ENCODE measurements at regions not wholly inside any gene's neighbourhood (a gene's known extent, or its start where the extent isn't known, plus 50 kb on each side); places are given as distances from the start of the nearest gene placed in this dataset.

DNA sequence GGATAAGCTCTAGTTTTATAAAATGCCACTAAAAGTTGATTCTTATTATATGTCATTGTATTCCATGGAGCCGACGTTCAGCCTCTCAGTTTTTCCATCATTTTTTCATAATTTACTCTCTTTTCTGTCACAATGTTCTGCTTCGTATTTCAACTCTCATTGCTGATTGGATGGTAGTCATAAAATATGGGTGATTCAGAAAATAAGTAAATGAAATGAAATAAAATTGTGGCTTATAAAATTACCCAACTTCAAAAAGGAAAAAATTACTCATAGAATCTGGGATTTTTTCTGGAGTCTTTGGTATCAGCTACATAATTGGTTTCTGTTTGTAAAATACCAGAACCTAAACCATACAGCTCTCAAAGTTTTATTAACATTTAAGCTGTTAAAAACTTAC, 139.7 kb upstream of the ITGA4 start:
- no peak overlapping the region for H3K27ac Mint-ChIP-seq
- intact Hi-C loops (cut with micrococcal nuclease) = no loop called here
- no peak for DNase-seq
- no peaks in the 10 kb centered on the region for H3K27me3 Mint-ChIP-seq
- no peak overlapping the region for H3K27ac ChIP-seq (ENCODE audit: low read depth, low read length)
- peaks cover 29% of the 10 kb centered on the region for H3K4me1 ChIP-seq (ENCODE audit: insufficient read depth, low read length)
- no peak overlapping the region for H3K4me3 ChIP-seq (ENCODE audit: low read length in 2 of 2)
- H3K4me3 Mint-ChIP-seq = no peak overlapping the region
- H3K36me3 Mint-ChIP-seq = peaks cover 0 to 10% of the 10 kb centered on the region in 2 donors
- peaks cover 12 to 21% (median 19%) of the 10 kb centered on the region in 4 donors for H3K4me1 Mint-ChIP-seq
- no peaks in the 10 kb centered on the region for H3K9me3 ChIP-seq (ENCODE audit: control insufficient read depth in 1 of 2, low read length in 2 of 2)
- POLR2A ChIA-PET (ENCODE audit: partially characterized antibody) = interaction anchor here (2.8 to 3.3 kb wide), 3 partner anchors 9 to 140 kb away, joined by 10 to 16 read pairs (median 11); partner anchors contain the start of gene ITGA4
- no peaks in the 10 kb centered on the region for H3K27me3 ChIP-seq (ENCODE audit: insufficient read depth, low read length)
- CTCF ChIA-PET (ENCODE audit: partially characterized antibody) = interaction anchor here (1.0 to 1.5 kb wide), 3 partner anchors 10 to 149 kb away, joined by 3 to 6 read pairs (median 4); no protein-coding TSS in a partner anchor
- H3K36me3 ChIP-seq (ENCODE audit: insufficient read depth, low read length) = no peaks in the 10 kb centered on the region
- peaks cover 0 to 3% (median 0%) of the 10 kb centered on the region in 8 donors for H3K9me3 Mint-ChIP-seq

DNA sequence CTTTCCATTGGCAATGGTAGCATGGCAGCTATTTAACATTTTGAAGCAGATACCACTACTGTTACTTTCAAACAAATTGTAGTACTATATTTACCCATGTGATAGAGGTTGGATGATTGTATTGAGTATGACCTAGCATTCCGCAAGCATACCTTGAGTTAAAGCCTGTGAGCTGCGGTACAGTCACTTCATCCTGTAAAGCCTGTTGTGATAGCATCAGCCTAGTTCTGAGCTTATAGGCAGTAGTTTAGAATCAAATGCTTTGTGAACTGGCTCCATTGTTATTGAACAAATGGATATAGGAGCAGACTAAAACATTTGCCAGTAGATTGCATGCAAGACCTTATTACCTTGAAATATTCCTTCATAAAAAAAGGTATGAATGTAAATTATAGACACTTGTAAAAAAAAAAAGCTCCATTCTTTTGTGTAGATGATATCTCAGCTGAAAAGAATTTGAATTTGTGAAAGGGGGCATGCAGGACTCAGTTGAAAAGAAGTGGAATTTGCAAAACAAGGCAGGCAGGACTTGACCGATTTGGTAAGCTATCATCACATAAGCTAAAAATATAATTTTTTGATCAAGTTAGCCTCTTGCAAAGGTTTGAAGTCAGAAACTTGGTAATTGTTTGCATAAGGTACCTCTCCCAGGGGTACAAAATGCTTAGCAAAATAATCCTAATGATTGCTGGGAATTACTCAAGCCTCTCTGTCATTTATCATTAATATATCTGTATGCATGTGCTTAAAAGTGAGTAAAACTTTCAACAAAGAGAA, 138.5 kb upstream of the ITGA4 start:
- no peak overlapping the region for H3K4me3 ChIP-seq (ENCODE audit: low read length in 2 of 2)
- H3K4me1 ChIP-seq (ENCODE audit: insufficient read depth, low read length) = peaks cover 17% of the 10 kb centered on the region
- no peaks in the 10 kb centered on the region for H3K9me3 ChIP-seq (ENCODE audit: control insufficient read depth in 1 of 2, low read length in 2 of 2)
- CTCF ChIA-PET (ENCODE audit: partially characterized antibody) = interaction anchor here (1.3 to 2.6 kb wide), 6 partner anchors 8 to 138 kb away, joined by 4 to 9 read pairs (median 5); partner anchors contain the start of gene ITGA4
- no peak overlapping the region for H3K4me3 Mint-ChIP-seq
- H3K27ac ChIP-seq (ENCODE audit: low read depth, low read length) = no peak overlapping the region
- H3K27me3 Mint-ChIP-seq = no peaks in the 10 kb centered on the region
- peaks cover 0 to 3% (median 0%) of the 10 kb centered on the region in 8 donors for H3K9me3 Mint-ChIP-seq
- POLR2A ChIA-PET (ENCODE audit: partially characterized antibody) = interaction anchor here (0.6 to 3.3 kb wide), 6 partner anchors 10 to 140 kb away, joined by 3 to 16 read pairs (median 8); partner anchors contain the start of gene ITGA4
- H3K36me3 ChIP-seq (ENCODE audit: insufficient read depth, low read length) = no peaks in the 10 kb centered on the region
- H3K27me3 ChIP-seq (ENCODE audit: insufficient read depth, low read length) = no peaks in the 10 kb centered on the region
- H3K4me1 Mint-ChIP-seq = peaks cover 7 to 18% (median 8%) of the 10 kb centered on the region in 4 donors
- no peak overlapping the region for H3K27ac Mint-ChIP-seq
- peaks cover 4 to 19% of the 10 kb centered on the region in 2 donors for H3K36me3 Mint-ChIP-seq
- DNase-seq = no peak
- intact Hi-C loops (cut with micrococcal nuclease) = no loop called here

DNA sequence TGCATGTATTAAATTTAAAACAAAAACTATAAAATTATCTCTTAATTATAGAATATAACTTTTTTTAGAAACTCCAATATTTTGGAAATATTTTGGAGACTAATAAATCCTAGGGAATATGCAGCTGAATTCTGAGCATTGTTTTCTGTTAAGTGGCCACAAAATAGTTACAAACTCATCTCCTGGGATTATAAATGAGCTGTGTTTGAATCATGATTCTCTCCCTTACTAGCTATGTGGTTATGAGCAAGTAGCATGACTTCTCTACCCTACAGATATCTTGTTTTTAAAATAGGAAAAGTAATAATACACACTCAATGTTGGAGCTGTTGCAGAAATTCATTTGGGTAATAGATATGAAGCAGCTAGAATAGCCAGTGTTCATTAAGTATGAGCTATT, 137.9 kb upstream of the ITGA4 start:
- Histone ChIP-seq H3K4me3 (ENCODE audit: low read length in 2 of 2) (no peak overlapping the region), H3K27ac (ENCODE audit: low read depth, low read length) (no peak overlapping the region), H3K27me3 (ENCODE audit: insufficient read depth, low read length) (no peaks in the 10 kb centered on the region), H3K36me3 (ENCODE audit: insufficient read depth, low read length) (no peaks in the 10 kb centered on the region), H3K9me3 (ENCODE audit: control insufficient read depth in 1 of 2, low read length in 2 of 2) (no peaks in the 10 kb centered on the region), H3K4me1 (ENCODE audit: insufficient read depth, low read length) (peaks cover 11% of the 10 kb centered on the region)
- Mint-ChIP-seq H3K27me3 (no peaks in the 10 kb centered on the region), H3K4me3 (no peak overlapping the region), H3K4me1 (peaks cover 3 to 17% (median 4%) of the 10 kb centered on the region in 4 donors), H3K27ac (no peak overlapping the region), H3K36me3 (peaks cover 4 to 23% of the 10 kb centered on the region in 2 donors), H3K9me3 (peaks cover 0 to 3% (median 0%) of the 10 kb centered on the region in 8 donors)
- CTCF ChIA-PET (ENCODE audit: partially characterized antibody) = interaction anchor here (1.3 to 2.6 kb wide), 4 partner anchors 11 to 138 kb away, joined by 4 to 9 read pairs (median 6); partner anchors contain the start of gene ITGA4
- POLR2A ChIA-PET (ENCODE audit: partially characterized antibody) = interaction anchor here (0.6 to 3.3 kb wide), 7 partner anchors 10 to 140 kb away, joined by 3 to 16 read pairs (median 6); partner anchors contain the start of gene ITGA4
- no peak for DNase-seq
- intact Hi-C loops (cut with micrococcal nuclease) = no loop called here

DNA sequence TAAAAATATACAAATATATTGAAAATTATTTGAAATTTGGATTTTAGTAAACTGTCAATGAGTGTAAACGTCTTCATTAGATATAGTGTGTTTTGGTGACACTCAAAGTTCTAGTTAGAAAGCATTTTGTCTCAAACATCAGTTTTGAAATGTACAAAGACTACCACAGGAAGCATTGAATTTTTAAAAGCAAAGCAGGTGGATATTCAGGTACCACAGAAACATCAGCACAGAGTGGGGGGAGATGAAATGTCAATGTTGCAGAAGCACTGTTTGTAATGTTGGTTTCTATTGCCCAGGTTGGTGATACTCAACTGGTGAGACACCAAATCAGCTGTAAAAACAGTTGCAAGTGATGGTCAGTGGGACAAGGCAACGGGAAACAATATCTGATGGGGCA, 136.5 kb upstream of the ITGA4 start:
- Histone ChIP-seq H3K36me3 (ENCODE audit: insufficient read depth, low read length) (no peaks in the 10 kb centered on the region), H3K4me1 (ENCODE audit: insufficient read depth, low read length) (no peaks in the 10 kb centered on the region), H3K9me3 (ENCODE audit: control insufficient read depth in 1 of 2, low read length in 2 of 2) (no peaks in the 10 kb centered on the region), H3K4me3 (ENCODE audit: low read length in 2 of 2) (no peak overlapping the region), H3K27me3 (ENCODE audit: insufficient read depth, low read length) (no peaks in the 10 kb centered on the region), H3K27ac (ENCODE audit: low read depth, low read length) (no peak overlapping the region)
- Mint-ChIP-seq H3K4me3 (no peak overlapping the region), H3K4me1 (peaks cover 0 to 15% (median 3%) of the 10 kb centered on the region in 4 donors), H3K9me3 (peaks cover 0 to 3% (median 0%) of the 10 kb centered on the region in 8 donors), H3K27ac (no peak overlapping the region), H3K27me3 (no peaks in the 10 kb centered on the region), H3K36me3 (peaks cover 4 to 23% of the 10 kb centered on the region in 2 donors)
- no peak for DNase-seq
- CTCF ChIA-PET (ENCODE audit: partially characterized antibody) = interaction anchor here (1.9 to 2.6 kb wide), 2 partner anchors 45 to 110 kb away, joined by 4 to 7 read pairs; no protein-coding TSS in a partner anchor
- intact Hi-C loops (cut with micrococcal nuclease) = no loop called here
- POLR2A ChIA-PET (ENCODE audit: partially characterized antibody) = interaction anchor here (0.6 to 3.3 kb wide), 6 partner anchors 9 to 150 kb away, joined by 3 to 10 read pairs (median 3); partner anchors contain the start of gene ITGA4

DNA sequence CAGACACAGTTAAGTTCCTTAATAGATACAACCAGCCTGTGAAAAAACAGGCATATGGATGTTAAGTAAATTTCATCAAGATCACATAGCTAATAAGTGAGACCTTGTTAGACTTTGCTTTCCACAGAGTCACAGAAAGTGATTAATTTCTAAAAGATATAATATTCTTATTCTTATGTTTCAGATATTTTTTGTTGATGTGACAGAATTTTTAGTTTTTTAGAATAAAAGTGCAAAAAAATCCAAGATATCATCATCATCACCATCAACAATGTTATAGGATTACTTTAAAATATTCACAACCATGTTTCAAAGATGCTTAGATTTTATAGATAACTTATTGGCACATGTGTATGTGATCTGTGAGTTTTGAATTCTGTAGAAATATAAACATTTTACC, 132.3 kb upstream of the ITGA4 start:
- ChIA-PET POLR2A (ENCODE audit: partially characterized antibody) (interaction anchor here (2.5 kb wide), 1 partner anchor 12 kb away, joined by 10 read pairs; no protein-coding TSS in a partner anchor), CTCF (ENCODE audit: partially characterized antibody) (interaction anchor here (0.8 kb wide), 2 partner anchors 10 to 11 kb away, joined by 3 read pairs; no protein-coding TSS in a partner anchor)
- no peak overlapping the region for H3K27ac ChIP-seq (ENCODE audit: low read depth, low read length)
- no peaks in the 10 kb centered on the region for H3K4me1 ChIP-seq (ENCODE audit: insufficient read depth, low read length)
- Mint-ChIP-seq H3K27me3 (no peaks in the 10 kb centered on the region), H3K4me1 (peaks cover 0 to 14% (median 4%) of the 10 kb centered on the region in 4 donors), H3K27ac (no peak overlapping the region), H3K36me3 (peaks cover 7 to 42% of the 10 kb centered on the region in 2 donors), H3K4me3 (no peak overlapping the region), H3K9me3 (peaks cover 3 to 22% (median 10%) of the 10 kb centered on the region in 8 donors)
- H3K4me3 ChIP-seq (ENCODE audit: low read length in 2 of 2) = no peak overlapping the region
- H3K27me3 ChIP-seq (ENCODE audit: insufficient read depth, low read length) = no peaks in the 10 kb centered on the region
- H3K9me3 ChIP-seq (ENCODE audit: control insufficient read depth in 1 of 2, low read length in 2 of 2) = no peaks in the 10 kb centered on the region
- intact Hi-C loops (cut with micrococcal nuclease) = no loop called here
- no peak for DNase-seq
- H3K36me3 ChIP-seq (ENCODE audit: insufficient read depth, low read length) = no peaks in the 10 kb centered on the region

DNA sequence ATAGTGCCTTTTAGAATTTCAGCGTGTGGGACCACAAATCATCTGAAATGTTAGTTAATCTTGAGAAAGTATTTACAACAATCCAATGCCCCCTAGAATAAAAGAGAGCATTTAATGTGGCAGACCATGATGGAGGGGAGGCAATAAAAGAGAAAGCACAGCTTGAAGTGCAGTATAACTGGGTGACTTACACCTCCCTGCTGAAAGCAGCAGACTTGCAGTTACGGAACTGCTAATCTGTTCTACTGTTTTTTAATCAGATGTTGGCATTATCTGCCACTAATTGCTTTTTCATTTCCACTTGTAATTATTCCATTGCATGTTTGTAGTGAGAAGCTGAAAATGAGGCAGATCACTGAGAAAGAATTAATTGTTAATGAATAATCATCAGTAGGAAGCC, 130.5 kb upstream of the ITGA4 start:
- intact Hi-C loops (cut with micrococcal nuclease) = no loop called here
- ChIA-PET CTCF (ENCODE audit: partially characterized antibody) (interaction anchor here (0.7 to 1.8 kb wide), 3 partner anchors 8 to 45 kb away, joined by 3 to 6 read pairs (median 3); no protein-coding TSS in a partner anchor), POLR2A (ENCODE audit: partially characterized antibody) (interaction anchor here (1.0 to 2.5 kb wide), 3 partner anchors 14 to 131 kb away, joined by 4 to 10 read pairs (median 4); partner anchors contain the start of gene ITGA4)
- no peak overlapping the region for H3K4me3 ChIP-seq (ENCODE audit: low read length in 2 of 2)
- no peak overlapping the region for H3K27ac Mint-ChIP-seq
- H3K27ac ChIP-seq (ENCODE audit: low read depth, low read length) = no peak overlapping the region
- no peaks in the 10 kb centered on the region for H3K9me3 ChIP-seq (ENCODE audit: control insufficient read depth in 1 of 2, low read length in 2 of 2)
- no peak for DNase-seq
- H3K4me1 ChIP-seq (ENCODE audit: insufficient read depth, low read length) = no peaks in the 10 kb centered on the region
- H3K36me3 Mint-ChIP-seq = peaks cover 7 to 43% of the 10 kb centered on the region in 2 donors
- no peaks in the 10 kb centered on the region for H3K36me3 ChIP-seq (ENCODE audit: insufficient read depth, low read length)
- no peaks in the 10 kb centered on the region for H3K27me3 ChIP-seq (ENCODE audit: insufficient read depth, low read length)
- peaks cover 2 to 25% (median 13%) of the 10 kb centered on the region in 8 donors for H3K9me3 Mint-ChIP-seq
- no peaks in the 10 kb centered on the region for H3K27me3 Mint-ChIP-seq
- peaks cover 0 to 12% (median 3%) of the 10 kb centered on the region in 4 donors for H3K4me1 Mint-ChIP-seq
- no peak overlapping the region for H3K4me3 Mint-ChIP-seq

DNA sequence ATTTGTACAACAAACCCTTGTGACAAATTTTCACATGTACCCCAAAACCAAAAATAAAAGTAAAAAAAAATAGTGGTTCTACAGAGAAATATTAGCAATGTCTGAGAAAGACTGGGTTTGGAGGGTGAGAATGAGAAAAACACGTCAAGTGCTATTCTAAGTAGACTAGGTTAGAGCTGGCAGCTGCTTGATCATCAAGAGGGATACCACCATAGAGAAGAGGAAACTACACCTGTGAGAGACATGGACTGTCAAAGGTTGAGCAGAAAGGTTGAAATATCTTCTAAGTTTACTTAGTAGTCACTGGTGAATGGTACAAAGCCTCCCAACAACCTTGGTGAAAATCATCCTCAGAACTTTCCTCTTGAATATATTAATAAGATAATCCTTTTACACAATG, 126.9 kb upstream of the ITGA4 start:
- Mint-ChIP-seq H3K27ac (no peak overlapping the region), H3K4me1 (peaks cover 4 to 13% (median 8%) of the 10 kb centered on the region in 4 donors), H3K27me3 (no peaks in the 10 kb centered on the region), H3K4me3 (no peak overlapping the region), H3K9me3 (peaks cover 3 to 25% (median 12%) of the 10 kb centered on the region in 8 donors), H3K36me3 (peaks cover 5 to 27% of the 10 kb centered on the region in 2 donors)
- intact Hi-C loops (cut with micrococcal nuclease) = no loop called here
- POLR2A ChIA-PET (ENCODE audit: partially characterized antibody) = interaction anchor here (1.7 kb wide), 1 partner anchor 18 kb away, joined by 10 read pairs; no protein-coding TSS in a partner anchor
- H3K4me3 ChIP-seq (ENCODE audit: low read length in 2 of 2) = no peak overlapping the region
- H3K4me1 ChIP-seq (ENCODE audit: insufficient read depth, low read length) = peaks cover 5% of the 10 kb centered on the region
- H3K36me3 ChIP-seq (ENCODE audit: insufficient read depth, low read length) = no peaks in the 10 kb centered on the region
- no peaks in the 10 kb centered on the region for H3K27me3 ChIP-seq (ENCODE audit: insufficient read depth, low read length)
- H3K27ac ChIP-seq (ENCODE audit: low read depth, low read length) = no peak overlapping the region
- CTCF ChIA-PET (ENCODE audit: partially characterized antibody) = interaction anchor here (1.1 to 1.3 kb wide), 2 partner anchors 17 to 23 kb away, joined by 3 to 6 read pairs; no protein-coding TSS in a partner anchor
- DNase-seq = no peak
- no peaks in the 10 kb centered on the region for H3K9me3 ChIP-seq (ENCODE audit: control insufficient read depth in 1 of 2, low read length in 2 of 2)

Measured in CD4-positive, alpha-beta memory T cell (primary cell).